Erythroblast (primary cell): ENCODE measurements at regions not wholly inside any gene's neighbourhood (a gene's known extent, or its start where the extent isn't known, plus 50 kb on each side); places are given as distances from the start of the nearest gene placed in this dataset.

Experiments used
- GATA1 ChIP-seq: IDR thresholded peaks from 2 replicates; pipeline ENCODE4 v1.6.1; 2011; ENCODE audit warnings: low read depth, mild to moderate bottlenecking, control low read depth, low read length, moderate library complexity
- POLR2A ChIP-seq: IDR thresholded peaks from 2 replicates; pipeline ENCODE4 v1.6.1; 2011; ENCODE audit warnings: mild to moderate bottlenecking, low read length

GRCh38 chr1:199452627-199453026 lies 574.9 kb upstream of the NR5A2 start:
- TF ChIP-seq POLR2A, result no peak
- TF ChIP-seq GATA1, result no peak
